ENCODE measurements at regions not wholly inside any gene's neighbourhood (a gene's known extent, or its start where the extent isn't known, plus 50 kb on each side); places are given as distances from the start of the nearest gene placed in this dataset.
"Not testable (repeated sequence)": the region's sequence is repeated elsewhere in the genome, so short reads cannot be mapped to it uniquely, and the experiment has no call there.

DNA sequence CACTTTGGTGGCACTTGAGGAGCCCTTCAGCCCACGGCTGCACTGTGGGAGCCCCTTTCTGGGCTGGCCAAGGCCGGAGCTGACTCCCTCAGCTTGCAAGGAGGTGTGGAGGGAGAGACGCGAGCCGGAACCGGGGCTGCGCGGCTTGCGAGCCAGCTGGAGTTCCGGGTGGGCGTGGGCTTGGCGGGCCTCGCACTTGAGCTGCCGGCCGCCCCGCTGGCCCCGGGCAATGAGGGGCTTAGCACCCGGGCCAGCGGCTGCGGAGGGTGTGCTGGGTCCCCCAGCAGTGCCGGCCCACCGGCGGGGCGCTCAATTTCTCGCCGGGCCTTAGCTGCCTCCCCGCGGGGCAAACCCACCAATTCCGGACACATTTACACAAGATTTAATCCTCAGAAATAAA lies 113.7 kb upstream of the RXFP1 start:
- DNase-seq: not testable (repeated sequence)

DNA sequence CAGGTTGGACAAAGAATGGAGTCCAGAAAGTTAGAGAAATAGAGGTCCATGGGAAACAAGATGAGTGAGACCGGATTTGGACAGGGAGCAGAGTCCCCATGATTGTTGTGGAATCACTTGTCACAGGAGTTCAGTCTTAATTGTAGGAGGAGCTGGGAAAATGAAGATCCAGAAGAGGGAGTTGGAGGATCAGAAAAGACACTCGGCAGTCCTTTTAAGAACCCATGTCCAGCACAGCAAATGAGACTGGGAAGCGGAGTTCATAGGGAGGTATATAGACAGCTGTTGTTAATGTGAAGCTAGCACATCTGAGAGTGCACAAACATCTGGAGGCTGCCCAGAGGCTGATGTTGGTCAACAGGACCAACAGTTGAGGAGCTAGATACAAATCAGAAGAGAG lies 111.4 kb upstream of the RXFP1 start:
- DNase-seq: no peak

DNA sequence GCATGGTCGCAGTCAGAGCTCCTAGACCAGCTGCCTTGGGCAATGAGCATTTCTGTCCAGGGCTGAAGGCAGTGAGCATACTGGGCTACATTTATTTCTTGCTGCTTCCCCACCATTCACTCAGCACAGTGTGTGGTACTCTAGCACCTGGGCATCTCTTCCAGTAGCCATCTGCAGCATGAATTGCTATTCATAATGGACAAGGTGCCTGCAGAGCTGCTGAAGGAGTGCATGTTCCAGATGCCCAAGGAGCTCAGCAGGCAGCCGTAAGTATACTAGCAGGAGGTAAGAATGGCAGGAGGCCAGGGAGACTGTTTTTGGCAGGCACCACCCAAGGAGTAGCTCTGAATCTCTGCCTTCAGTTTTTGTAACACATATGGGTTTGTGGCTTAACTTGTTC lies 110.4 kb upstream of the RXFP1 start:
- peak; percentile 0 for DNase-seq

DNA sequence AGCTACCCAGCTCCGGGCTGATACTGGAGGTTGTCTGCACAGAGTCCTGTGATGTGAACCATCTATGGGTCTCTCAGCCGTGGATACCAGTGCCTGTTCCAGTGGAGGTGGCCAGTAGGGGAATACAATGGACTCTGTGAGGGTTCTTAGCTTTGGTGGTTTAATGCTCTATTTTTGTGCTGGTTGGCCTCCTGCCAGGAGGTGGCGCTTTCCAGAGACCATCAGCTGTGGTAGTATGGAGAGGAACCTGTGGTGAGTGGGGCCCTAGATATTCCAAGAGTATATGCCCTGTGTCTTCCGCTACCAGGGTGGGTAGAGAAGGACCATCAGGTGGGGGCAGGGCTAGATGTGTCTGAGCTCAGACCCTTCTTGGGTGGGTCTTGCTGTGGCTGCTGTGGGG lies 103.0 kb upstream of the RXFP1 start:
- DNase-seq: not testable (repeated sequence)

DNA sequence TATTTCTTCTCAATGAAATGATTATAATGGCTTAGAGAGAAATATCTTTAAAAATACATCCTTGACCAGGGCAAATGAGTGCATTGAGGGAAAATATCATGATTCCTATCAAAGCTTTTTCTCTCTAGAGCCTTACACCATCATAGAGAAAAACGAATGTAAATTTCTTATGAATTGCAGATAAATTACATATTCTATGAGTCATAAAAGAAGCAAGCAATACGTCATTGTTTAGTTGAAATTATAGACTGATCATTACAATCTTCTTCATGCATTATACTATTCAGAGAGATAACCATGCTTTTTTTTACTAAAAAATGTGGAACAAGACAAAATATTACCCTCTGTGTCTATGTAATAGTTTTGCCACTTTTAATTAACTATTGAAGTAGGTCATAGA lies 100.9 kb upstream of the RXFP1 start:
- no peak for DNase-seq

DNA sequence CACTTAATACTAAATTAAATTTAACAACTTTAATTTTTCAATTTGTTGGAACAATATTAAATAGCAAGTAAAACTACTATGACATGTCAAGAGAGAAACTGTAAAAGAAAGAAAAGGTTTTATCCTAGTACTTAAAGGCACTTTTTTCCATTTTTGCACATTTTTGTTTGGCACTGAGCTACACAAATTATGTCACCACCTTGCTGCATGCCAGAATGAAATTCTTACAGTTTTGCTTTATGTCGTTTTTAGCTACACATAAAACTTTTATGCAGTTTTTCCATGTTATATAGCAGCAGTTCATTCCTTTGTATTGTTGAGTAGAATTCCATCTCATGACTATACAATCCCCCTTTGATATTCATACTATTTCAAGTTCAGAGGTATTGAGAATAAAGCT lies 99.1 kb upstream of the RXFP1 start:
- no peak for DNase-seq

DNA sequence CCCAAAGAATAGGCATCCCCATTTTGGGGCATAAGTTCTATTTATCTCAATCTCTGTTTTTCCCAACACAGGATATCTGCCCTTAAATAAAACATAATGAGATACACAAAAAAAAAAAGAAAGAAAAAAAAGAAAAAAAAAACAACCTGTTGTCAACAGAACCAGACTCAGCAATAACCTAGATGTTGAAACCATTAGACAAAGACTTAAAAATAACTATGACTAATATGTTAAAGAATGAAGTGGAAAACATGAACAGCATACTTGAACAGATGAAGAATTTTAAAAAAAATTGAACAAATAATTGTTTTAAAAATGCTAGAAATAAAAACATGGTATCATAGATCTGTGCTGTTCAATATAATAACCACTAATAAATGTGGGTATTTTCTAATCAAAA lies 93.4 kb upstream of the RXFP1 start:
- DNase-seq: no peak

DNA sequence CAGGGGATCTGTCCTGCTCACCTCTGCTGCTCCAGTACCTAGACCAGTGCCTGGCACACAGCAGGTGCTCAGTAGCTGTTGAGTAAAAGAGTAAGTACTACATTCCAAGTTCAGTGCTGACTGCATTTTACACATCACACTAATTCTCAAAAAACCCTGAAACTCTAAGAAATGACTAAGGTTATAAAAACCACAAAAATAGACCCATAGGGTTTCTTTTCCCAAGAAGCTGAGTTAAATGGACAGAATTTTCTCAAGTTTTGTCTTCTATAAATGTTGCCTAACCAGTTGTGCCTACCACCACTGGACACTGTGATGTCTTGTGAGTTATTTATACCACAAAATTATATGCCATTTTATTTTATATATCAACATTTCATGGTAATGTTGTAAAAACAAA lies 78.9 kb upstream of the RXFP1 start:
- DNase-seq: no peak

DNA sequence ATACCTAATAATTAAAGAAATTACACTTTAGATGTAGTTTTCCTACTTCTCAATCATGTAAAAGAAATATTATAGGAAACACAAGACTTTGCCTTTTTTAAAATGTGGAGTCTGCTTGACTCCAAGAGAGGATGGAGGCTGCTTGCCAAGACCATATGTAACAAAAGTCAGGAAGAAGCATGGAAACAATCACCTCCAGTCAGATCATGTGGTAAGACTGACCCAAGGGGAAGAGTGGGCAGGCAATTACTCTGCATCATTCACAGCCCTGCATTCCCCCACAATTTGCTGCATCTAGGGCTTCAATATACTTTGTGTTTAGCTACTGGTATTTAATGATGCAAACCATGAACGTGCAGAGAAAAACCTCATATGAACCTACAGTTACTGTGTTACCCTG lies 78.0 kb upstream of the RXFP1 start:
- no peak for DNase-seq

DNA sequence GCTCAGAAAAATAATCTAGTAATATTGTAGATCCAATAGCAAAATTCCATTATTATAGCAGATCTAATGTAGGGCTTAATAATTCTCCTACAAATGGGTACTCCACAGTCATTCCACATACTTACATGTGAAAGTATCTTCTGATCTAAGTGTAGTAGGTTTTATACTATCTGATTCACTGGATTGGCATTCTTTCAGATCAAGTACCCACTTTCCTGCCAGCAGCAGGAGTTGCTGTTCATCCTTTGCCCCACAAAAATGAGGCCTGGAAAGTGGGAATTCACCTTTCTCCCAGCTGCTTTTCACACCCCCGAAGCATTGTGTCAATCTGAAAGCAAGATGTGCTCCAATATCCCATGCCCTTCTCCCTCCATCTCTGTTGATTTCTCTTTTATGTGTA lies 77.1 kb upstream of the RXFP1 start:
- no peak for DNase-seq

DNA sequence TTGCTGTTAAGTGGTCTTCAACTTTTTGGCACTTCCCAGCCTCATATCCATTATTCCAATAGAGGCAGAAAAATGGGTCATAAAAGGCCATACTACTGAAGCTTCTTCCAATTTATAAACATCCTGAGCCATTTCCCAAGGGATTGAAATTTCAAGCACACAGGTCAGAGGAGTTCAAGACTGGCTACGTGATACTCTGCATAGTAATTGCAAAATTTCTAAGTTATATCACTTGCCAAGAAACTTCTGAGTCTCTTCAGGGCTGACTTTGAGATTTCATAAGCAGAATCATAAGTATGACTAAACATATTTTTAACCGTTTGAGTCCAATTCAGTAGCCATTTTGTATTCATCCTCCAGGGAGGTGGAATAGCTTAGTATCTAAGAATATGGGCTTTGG lies 75.6 kb upstream of the RXFP1 start:
- DNase-seq: no peak

DNA sequence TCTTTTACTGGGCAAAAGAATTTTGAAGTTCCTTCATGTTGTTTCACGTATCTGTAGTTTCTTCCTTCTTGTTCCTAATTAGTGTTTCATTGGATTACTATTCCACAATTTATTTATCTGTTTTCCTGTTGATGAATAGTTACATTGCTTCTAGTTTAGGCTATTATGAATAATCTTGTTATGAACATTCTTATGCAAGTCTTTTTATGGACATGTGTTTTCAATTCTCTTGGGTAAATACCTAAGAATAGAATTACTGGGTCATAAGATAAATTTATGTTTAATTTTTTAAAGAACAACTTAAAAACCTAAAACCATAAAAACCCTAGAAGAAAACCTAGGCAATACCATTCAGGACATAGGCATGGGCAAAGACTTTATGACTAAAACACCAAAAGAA lies 70.9 kb upstream of the RXFP1 start:
- DNase-seq: no peak

DNA sequence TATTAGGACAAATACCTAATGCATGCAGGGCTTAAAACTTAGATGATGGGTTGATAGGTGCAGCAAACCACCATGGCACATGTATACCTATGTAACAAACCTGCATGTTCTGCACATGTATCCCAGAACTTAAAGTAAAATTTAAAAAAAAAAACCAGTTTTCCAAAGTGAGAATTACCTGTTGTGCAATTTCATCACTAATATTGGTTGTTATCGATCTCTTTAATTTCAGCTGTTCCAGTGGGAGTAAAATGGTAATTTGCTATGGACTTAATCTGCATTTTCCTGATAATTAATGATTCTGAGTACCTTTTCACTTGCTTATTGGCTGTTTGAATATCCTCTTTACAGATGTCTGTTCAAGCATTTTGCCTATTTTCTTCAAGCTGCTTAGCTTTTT lies 69.6 kb upstream of the RXFP1 start:
- DNase-seq: not testable (repeated sequence)

DNA sequence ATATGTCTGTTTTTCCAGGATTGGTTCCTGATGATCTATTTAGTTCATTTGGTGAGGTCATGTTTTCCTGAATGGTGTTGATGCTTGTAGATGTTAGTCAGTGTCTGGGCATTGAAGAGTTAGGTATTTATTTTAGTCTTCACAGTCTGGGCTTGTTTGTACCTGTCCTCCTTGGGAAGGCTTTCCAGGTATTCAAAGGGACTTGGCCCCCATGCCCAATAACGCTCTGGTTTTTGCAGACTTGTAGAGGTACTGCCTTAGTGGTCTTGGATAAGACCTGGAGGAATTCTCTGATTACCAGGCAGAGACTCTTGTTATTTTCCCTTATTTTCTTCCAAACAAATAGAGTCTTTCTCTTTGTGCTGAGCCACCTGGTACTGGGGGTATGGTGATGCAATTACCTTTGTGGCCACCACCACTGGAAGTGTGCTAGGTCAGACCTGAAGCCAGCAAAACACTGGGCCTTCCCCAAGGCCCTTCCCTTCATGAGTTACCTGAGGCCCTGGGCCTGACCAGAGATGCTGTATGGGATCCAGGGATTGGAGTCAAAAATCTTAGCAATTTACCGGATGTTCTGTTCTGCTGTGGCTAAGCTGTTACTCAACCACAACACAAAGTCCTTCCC lies 63.3 kb upstream of the RXFP1 start:
- DNase-seq: no peak

DNA sequence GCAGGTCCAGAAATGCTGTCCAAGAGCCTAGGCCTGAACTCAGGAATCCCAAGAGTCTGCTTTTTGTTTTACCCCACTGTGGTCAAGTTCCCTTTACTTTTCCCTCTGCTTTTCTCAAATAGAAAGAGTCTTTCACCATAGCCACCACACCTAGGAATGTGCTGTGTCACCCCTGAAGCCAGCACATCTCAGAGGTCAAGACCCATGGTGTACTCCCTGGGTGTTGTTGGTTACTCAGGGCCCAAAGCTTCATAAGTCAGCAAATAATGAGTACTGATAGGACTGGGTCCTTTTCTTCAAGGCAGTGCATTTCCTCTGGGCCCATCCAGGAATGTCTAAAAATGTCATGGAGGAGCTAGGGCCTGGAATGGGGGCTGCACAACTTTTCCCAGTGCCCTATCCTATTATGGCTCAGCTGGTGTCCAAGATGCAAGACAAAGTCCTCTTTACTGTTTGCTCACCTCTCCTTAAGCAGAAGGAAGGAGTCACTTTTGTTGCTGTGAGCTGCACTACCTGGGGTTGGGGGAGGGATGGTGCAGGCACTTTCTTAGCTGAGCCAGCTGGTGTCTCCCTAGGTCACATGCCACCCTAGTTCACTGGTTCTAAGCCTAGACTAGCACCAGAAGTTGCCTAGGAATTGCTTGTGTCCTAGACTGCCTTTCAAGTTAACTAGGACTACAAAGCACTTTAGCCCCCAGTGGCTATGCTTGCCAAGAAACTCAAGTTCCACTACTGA lies 62.4 kb upstream of the RXFP1 start:
- no peak for DNase-seq

DNA sequence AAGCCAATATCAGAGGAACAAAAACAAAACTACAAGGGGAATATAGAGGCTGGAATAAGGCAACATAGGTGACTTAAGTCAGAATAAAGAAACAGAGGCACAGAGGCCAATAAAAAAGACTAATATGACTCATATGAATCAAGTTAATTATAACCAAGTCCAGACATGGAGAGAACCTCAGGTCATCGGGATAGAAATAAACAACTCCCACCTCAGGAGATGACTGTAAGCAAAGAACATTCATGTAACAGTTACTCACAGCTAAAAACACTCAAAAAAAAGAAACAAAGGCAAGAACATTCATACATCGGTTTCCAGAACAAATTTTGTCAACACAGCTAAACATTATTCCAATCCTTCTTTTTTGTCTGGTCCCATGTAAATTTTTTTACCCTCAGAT lies 60.3 kb upstream of the RXFP1 start:
- no peak for DNase-seq

DNA sequence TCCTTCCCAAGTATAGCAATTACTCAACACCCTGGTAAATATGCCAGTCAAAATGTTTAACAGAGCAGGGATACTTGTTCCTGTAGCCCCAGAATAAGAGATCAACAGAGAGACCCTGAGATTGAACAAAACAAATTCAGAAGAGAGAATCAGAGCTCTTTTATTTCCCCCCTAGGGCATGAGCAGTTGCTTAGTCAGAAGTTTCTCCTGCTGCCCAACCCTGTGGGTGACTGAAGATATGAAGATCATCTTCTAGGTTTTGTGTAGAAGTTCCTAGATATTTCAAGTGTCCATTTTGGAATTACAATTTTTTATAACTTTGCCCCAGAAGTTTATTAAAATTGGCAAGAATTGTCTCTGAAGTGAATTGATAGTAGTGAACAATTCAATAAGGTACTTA lies 59.1 kb upstream of the RXFP1 start:
- no peak for DNase-seq

Measured in GDM1 (cell line).